B cell (primary cell): ENCODE measurements at regions not wholly inside any gene's neighbourhood (a gene's known extent, or its start where the extent isn't known, plus 50 kb on each side); places are given as distances from the start of the nearest gene placed in this dataset.

Source experiments
- EZH2 ChIP-seq: IDR thresholded peaks from 2 replicates; pipeline ENCODE4 v1.6.1; 2012; ENCODE audit warnings: borderline replicate concordance, low read depth, mild to moderate bottlenecking, moderate library complexity, low read length; ENCODE audit not compliant: insufficient read depth, poor library complexity, severe bottlenecking
- TF ChIP-seq, protein P1 (sequence below): fragments of 200-600 bp; IDR thresholded peaks from one replicate; pipeline ENCODE4 v1.8.0; 2022; ENCODE audit warnings: antibody characterized with exemption, mild to moderate bottlenecking

DNA sequence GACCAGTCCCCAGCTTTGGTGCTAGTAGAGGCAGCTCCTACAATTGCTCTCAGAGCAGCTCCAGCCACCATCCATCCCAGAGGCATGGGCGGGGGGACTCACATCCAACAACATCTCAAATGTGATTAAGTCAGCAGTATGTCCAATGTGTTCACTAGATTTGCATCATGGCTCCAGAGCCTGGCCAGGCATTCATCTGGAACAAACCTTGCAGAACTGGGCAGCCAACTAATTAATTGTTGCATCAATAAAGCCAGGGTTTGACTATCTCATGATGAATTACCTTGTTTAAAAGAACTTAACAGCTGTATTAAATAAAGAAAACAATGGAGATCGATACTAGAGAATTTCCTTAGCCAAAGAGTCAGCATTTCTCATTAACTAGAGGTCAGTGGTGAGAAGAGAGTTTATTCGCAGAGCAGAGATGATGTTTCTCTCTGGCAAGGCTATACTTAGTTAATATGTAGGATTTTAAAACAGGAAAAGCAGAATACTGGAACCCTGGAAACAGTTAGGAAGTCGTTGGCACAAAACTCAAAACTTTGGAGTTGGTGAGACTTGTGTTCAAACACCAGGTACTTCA is 494.4 kb downstream of the GRIN2A start:
- TF ChIP-seq, protein P1, sequence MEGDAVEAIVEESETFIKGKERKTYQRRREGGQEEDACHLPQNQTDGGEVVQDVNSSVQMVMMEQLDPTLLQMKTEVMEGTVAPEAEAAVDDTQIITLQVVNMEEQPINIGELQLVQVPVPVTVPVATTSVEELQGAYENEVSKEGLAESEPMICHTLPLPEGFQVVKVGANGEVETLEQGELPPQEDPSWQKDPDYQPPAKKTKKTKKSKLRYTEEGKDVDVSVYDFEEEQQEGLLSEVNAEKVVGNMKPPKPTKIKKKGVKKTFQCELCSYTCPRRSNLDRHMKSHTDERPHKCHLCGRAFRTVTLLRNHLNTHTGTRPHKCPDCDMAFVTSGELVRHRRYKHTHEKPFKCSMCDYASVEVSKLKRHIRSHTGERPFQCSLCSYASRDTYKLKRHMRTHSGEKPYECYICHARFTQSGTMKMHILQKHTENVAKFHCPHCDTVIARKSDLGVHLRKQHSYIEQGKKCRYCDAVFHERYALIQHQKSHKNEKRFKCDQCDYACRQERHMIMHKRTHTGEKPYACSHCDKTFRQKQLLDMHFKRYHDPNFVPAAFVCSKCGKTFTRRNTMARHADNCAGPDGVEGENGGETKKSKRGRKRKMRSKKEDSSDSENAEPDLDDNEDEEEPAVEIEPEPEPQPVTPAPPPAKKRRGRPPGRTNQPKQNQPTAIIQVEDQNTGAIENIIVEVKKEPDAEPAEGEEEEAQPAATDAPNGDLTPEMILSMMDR: no peak
- TF ChIP-seq EZH2: no peak
